Vagina (tissue), 2 donors: ENCODE measurements at regions not wholly inside any gene's neighbourhood (a gene's known extent, or its start where the extent isn't known, plus 50 kb on each side); places are given as distances from the start of the nearest gene placed in this dataset.

ENCODE experiments used
- DNase-seq, 2 donors: peaks; one replicate each; pipeline ENCODE4 v3.0.0-alpha.2; 2017; ENCODE audit errors: extremely low spot score in 2 of 2
- H3K27ac ChIP-seq: fragments of 200-600 bp; sonication (generic); one replicate; pipeline ENCODE4 v1.5.1; 2019
- H3K27me3 ChIP-seq: fragments of 200-600 bp; sonication (generic); one replicate; pipeline ENCODE4 v1.5.1; 2019
- H3K36me3 ChIP-seq, 2 donors: fragments of 200-600 bp; sonication (generic); one replicate each; pipeline ENCODE4 v1.5.1; 2017 to 2019
- H3K4me1 ChIP-seq: fragments of 200-600 bp; sonication (generic); one replicate; pipeline ENCODE4 v1.5.1; 2019
- H3K4me3 ChIP-seq, 2 donors: fragments of 200-600 bp; sonication (generic); 1 replicate in 1 of 2; 2 replicates in 1 of 2; pipeline ENCODE4 v1.5.1; 2016 to 2019
- H3K9me3 ChIP-seq: fragments of 200-600 bp; sonication (generic); one replicate; pipeline ENCODE4 v1.5.1; 2019
- POLR2A ChIP-seq, 2 donors: fragments of 450-650 bp; IDR thresholded peaks; one replicate each; pipeline ENCODE4 v1.6.1; 2017; ENCODE audit warnings: antibody characterized with exemption in 2 of 2, mild to moderate bottlenecking in 2 of 2, moderate library complexity in 2 of 2
- POLR2AphosphoS5 ChIP-seq, 2 donors: sonication (generic); formaldehyde crosslinking; IDR thresholded peaks; one replicate each; pipeline ENCODE4 v1.9.0; 2017; ENCODE audit warnings: antibody characterized with exemption in 2 of 2, mild to moderate bottlenecking in 2 of 2, low read depth in 1 of 2; ENCODE audit not compliant: insufficient read depth in 1 of 2
- intact Hi-C: fragments of 100-400 bp; cut with DNase I; formaldehyde crosslinking; loops from one replicate; pipeline ENCODE4 v1.15.1; 2023
- TF ChIP-seq, protein P1 (sequence below), 3 experiments: fragments of 450-650 bp in 2 of 3; fragments of 200-600 bp in 1 of 3; sonication (generic) in 1 of 3; IDR thresholded peaks; one replicate each; pipeline ENCODE4 v1.5.1; 2017 to 2019; ENCODE audit warnings: antibody characterized with exemption in 3 of 3, mild to moderate bottlenecking in 2 of 3, moderate library complexity in 2 of 3

DNA sequence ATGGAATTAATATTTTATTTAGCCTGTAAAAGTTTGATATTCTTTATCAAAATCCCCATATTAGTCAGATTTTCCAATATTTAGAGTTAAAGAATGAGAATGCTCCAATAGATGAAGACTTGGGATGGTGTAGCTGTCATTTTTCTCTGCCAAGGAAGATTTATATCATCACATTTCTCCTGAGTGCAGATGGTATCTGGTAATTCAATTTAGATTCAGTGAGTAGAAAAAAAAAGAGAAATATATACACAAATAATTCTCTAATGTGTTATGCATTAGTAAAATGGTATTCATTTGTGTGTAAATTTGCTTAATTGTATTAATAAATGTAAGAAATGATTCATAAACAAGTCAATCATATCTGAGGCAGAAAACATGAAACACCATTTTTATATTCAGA is 1508.7 kb upstream of the PCDH20 start:
- Histone ChIP-seq H3K27me3 (no peaks in the 10 kb centered on the region), H3K36me3 (no peaks in the 10 kb centered on the region), H3K4me1 (no peaks in the 10 kb centered on the region), H3K27ac (no peak overlapping the region), H3K4me3 (no peak overlapping the region), H3K9me3 (no peaks in the 10 kb centered on the region)
- DNase-seq, result no peak
- TF ChIP-seq POLR2A (IDR thresholded peaks at IDR 0.05) (no peak), POLR2AphosphoS5 (IDR thresholded peaks at IDR 0.05; ENCODE audit: insufficient read depth in 1 of 2, low read depth in 1 of 2) (no peak)
- TF ChIP-seq, protein P1, sequence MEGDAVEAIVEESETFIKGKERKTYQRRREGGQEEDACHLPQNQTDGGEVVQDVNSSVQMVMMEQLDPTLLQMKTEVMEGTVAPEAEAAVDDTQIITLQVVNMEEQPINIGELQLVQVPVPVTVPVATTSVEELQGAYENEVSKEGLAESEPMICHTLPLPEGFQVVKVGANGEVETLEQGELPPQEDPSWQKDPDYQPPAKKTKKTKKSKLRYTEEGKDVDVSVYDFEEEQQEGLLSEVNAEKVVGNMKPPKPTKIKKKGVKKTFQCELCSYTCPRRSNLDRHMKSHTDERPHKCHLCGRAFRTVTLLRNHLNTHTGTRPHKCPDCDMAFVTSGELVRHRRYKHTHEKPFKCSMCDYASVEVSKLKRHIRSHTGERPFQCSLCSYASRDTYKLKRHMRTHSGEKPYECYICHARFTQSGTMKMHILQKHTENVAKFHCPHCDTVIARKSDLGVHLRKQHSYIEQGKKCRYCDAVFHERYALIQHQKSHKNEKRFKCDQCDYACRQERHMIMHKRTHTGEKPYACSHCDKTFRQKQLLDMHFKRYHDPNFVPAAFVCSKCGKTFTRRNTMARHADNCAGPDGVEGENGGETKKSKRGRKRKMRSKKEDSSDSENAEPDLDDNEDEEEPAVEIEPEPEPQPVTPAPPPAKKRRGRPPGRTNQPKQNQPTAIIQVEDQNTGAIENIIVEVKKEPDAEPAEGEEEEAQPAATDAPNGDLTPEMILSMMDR (IDR thresholded peaks at IDR 0.05), result no peak
- intact Hi-C loops, result no loop called here

DNA sequence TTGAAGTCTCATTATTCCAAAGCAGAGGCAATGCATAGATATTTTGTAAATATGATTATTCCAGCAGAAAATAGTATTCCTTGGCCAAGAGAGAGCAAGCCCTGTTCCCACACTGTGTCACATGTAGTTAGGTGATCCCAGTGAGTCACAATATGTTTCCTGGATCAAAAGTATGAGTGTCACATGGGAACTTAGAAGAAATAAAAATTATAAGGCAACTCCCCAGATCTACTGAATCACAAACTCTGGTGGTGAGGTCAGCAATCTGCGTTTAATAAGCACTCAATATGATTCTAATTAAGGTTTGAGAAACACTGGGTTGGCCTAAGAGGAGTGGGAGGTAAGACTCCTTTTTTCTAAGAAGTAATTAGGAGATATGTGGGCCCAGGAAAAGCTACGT is 1504.5 kb upstream of the PCDH20 start:
- Histone ChIP-seq H3K27me3 (no peaks in the 10 kb centered on the region), H3K4me3 (no peak overlapping the region), H3K9me3 (no peaks in the 10 kb centered on the region), H3K36me3 (no peaks in the 10 kb centered on the region), H3K27ac (no peak overlapping the region), H3K4me1 (no peaks in the 10 kb centered on the region)
- intact Hi-C loops, result no loop called here
- no peak for DNase-seq
- TF ChIP-seq POLR2A (IDR thresholded peaks at IDR 0.05) (no peak), POLR2AphosphoS5 (IDR thresholded peaks at IDR 0.05; ENCODE audit: insufficient read depth in 1 of 2, low read depth in 1 of 2) (no peak)
- TF ChIP-seq, protein P1 (IDR thresholded peaks at IDR 0.05), result no peak

DNA sequence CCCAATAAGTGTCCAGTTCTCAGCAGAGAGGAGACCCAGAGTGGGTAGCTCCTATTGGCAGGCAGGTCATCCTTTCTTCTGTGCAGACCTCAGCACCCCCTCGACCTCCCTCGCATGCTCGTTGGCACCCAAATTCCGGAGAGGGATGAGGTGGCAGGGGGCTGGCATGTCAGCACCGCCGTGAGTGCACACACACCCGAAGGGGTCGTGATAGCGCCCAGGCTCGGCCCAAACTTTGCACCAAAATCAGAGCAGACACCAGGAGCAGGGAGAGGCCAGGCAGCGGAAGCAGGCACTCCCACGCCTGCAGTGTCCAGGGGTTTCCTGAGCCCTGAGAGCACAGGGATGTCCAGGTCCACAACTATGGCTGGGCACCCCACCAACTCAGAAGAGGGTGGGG is 1503.8 kb upstream of the PCDH20 start:
- H3K4me1 ChIP-seq, result no peaks in the 10 kb centered on the region
- intact Hi-C loops, result no loop called here
- no peak overlapping the region for H3K27ac ChIP-seq
- no peaks in the 10 kb centered on the region for H3K9me3 ChIP-seq
- no peak for DNase-seq
- no peak for TF ChIP-seq POLR2AphosphoS5 (IDR thresholded peaks at IDR 0.05; ENCODE audit: insufficient read depth in 1 of 2, low read depth in 1 of 2)
- TF ChIP-seq, protein P1 (IDR thresholded peaks at IDR 0.05), result no peak
- no peak for TF ChIP-seq POLR2A (IDR thresholded peaks at IDR 0.05)
- no peaks in the 10 kb centered on the region for H3K27me3 ChIP-seq
- H3K36me3 ChIP-seq, result no peaks in the 10 kb centered on the region
- H3K4me3 ChIP-seq, result no peak overlapping the region

DNA sequence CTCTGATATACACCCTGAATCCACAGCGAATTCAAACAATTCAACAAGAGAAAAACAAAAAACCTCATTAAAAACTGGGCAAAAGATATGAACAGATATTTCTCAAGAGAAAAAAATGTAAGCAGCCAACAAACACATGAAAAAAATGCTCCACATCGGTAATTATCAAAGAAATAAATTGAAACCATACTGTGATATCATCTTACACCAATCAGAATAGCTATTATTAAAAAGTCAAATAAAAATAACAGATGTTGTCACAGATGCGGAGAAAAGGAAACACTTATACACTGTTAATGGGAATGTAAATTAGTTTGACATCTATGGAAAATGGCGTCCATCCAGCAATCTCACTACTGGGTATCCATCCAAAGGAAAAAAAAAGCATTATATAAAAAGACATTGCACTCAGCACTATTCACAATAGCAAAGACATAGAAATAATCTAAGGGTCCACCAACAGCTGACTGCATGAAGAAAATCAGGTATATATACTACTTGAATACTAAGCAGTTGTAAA is 1495.0 kb upstream of the PCDH20 start:
- TF ChIP-seq POLR2AphosphoS5 (IDR thresholded peaks at IDR 0.05; ENCODE audit: insufficient read depth in 1 of 2, low read depth in 1 of 2), result no peak
- TF ChIP-seq, protein P1 (IDR thresholded peaks at IDR 0.05), result no peak
- no peak for TF ChIP-seq POLR2A (IDR thresholded peaks at IDR 0.05)
- Histone ChIP-seq H3K27me3 (no peaks in the 10 kb centered on the region), H3K4me3 (no peak overlapping the region), H3K4me1 (no peaks in the 10 kb centered on the region), H3K9me3 (no peaks in the 10 kb centered on the region), H3K36me3 (no peaks in the 10 kb centered on the region), H3K27ac (no peak overlapping the region)
- intact Hi-C loops, result no loop called here
- no peak for DNase-seq

DNA sequence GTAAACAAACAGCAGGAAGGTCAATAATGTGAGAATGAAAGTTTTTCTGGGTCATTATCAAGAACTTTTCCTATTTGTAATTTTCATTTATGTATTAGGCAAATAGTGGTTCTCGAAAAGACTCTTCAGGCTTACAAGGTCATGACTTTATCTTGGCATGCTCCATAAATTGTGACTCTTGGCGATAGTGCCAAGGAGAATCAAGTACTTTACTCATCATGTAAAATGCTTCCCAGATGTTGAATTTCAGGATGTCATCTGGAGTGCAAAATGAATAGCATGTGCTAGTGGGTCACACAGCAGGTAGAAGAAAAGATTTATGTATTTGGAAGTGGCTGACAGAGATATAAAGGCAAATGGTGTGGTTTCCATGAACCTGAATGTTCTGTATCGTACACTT is 1492.7 kb upstream of the PCDH20 start:
- H3K27me3 ChIP-seq, result no peaks in the 10 kb centered on the region
- no peak for DNase-seq
- no peaks in the 10 kb centered on the region for H3K4me1 ChIP-seq
- H3K36me3 ChIP-seq, result no peaks in the 10 kb centered on the region
- H3K4me3 ChIP-seq, result no peak overlapping the region
- no peak overlapping the region for H3K27ac ChIP-seq
- intact Hi-C loops, result no loop called here
- no peaks in the 10 kb centered on the region for H3K9me3 ChIP-seq
- TF ChIP-seq, protein P1 (IDR thresholded peaks at IDR 0.05), result no peak
- no peak for TF ChIP-seq POLR2A (IDR thresholded peaks at IDR 0.05)
- TF ChIP-seq POLR2AphosphoS5 (IDR thresholded peaks at IDR 0.05; ENCODE audit: insufficient read depth in 1 of 2, low read depth in 1 of 2), result no peak
